Left forelimb (tissue), 1 donor: ENCODE measurements at regions not wholly inside any gene's neighbourhood (a gene's known extent, or its start where the extent isn't known, plus 50 kb on each side); places are given as distances from the start of the nearest gene placed in this dataset.
"Not testable (repeated sequence)": the region's sequence is repeated elsewhere in the genome, so short reads cannot be mapped to it uniquely, and the experiment has no call there.

ENCODE experiments used
- DNase-seq: peaks from one replicate; pipeline ENCODE4 v3.0.0-alpha.2; 2018; ENCODE audit warnings: low spot score

DNA sequence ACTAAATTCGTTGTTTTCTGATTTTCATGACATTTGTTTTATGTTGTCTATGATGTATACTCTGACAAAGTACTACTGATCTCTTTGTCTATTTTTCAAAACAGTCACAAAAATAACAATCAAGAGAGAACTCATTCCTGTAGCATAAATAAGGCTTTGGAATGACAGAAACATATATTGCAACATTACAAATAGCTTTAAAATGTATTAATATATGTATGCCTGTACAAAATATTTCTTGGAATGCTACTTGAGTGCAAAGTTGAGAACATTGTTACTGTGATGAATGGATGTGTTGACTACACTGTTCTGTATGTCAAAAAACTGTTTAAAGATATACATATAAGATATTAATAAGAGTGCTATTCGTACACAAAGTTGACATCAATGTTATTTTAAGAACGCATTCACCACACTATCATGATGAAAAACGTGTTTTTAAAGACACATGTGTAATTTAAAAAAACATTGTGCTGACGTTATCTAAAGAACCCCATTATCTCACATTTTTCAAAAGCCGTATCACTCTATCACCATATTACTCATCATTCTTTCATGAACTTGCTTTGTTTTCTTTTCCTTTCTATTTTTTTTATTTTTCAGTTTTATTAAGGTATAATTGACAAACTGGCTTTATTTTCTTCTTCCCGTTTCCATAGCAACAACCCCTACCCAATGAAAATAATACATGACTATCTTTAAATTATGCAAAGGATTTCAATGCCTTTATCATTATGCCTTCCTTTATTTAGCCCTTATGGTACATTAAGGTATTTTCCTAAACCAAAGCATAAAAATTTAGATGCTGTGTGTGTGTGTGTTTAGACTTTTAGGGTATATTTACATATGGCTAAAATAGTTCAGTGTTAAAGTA lies 918.8 kb downstream of the SLITRK1 start:
- no peak for DNase-seq

DNA sequence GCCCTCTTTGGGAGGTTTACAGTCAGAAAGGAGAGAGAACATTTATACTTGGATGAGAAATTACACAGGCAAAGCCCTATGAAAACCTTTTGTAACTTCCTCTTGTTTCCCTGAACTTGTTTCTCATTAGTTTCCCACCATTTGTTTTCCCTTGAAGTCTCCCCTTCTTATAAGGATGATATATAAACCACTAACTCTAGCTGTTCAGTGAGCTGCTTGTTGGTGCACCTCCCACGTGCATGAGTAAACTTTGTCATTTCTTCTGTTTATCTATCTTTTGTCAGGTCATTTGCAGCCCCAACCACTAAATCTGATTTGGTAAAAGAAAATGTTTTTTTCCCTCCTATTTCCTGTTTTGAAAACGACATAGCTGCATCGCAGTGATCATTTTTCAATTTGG lies 919.9 kb downstream of the SLITRK1 start:
- DNase-seq = no peak

- DNase-seq = no peak
Measured at GRCh38 chr13:82961757-82962156, 920.5 kb downstream of the SLITRK1 start.

DNA sequence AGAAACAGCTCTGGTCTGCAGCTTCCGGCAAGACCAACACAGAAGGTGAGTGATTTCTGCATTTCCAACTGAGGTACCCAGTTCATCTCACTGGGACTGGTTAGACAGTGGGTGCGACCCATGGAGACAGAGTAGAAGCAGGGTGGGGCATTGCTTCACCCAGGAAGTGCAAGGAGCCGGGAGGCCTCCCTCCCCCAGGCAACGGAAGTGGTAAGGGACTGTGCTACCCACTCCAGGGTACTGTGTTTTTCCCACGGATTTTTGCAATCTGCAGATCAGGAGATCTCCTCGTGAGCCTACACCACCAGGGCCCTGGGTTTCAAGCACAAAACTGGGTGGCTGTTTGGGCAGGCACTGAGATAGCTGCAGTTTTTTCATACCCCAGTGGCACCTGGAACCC lies 929.9 kb downstream of the SLITRK1 start:
- DNase-seq = not testable (repeated sequence)

- no peak for DNase-seq
Measured at GRCh38 chr13:82947683-82948082, 934.6 kb downstream of the SLITRK1 start.

GRCh38 chr13:82947191-82947621 lies 935.1 kb downstream of the SLITRK1 start:
- no peak for DNase-seq

- no peak for DNase-seq
Measured at GRCh38 chr13:82938644-82939043, 943.6 kb downstream of the SLITRK1 start.

GRCh38 chr13:82934000-82934399 lies 948.3 kb downstream of the SLITRK1 start:
- DNase-seq = no peak

DNA sequence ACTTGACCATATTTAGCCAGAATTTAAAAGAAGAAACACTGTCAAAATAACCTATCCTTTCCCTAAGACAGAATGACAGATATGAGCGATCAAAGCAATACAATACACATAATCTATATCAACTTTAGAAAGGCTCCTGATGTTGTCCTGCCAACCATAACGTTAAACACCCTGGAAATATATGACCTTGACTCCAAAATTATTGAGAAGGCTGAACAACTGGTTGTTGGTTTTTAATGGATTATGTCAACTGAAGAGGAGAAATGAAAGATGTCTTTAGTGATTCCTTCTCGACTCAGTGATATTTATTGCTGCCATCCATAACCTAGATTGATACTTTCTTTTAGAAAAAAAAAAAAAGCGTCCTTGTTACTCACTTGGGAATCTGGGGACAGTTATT lies 957.2 kb downstream of the SLITRK1 start:
- no peak for DNase-seq

DNA sequence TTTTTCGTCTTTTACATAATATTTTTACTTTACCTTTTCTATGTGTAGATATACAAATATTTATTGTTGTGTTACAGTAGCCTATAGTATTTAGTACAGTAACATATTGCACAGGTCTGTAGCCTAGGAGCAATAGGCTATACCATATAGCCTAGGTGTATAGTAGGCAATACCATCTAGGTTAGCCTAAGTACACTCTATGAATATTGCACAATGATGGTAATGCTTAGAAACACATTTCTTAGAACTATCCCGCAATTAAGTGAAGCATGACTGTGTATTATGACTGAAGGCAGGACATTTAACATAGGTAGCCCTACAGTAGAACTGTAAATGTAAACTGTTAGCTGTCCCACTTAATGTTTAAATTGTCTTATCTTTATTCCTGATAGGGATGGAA lies 964.3 kb downstream of the SLITRK1 start:
- DNase-seq = no peak

DNA sequence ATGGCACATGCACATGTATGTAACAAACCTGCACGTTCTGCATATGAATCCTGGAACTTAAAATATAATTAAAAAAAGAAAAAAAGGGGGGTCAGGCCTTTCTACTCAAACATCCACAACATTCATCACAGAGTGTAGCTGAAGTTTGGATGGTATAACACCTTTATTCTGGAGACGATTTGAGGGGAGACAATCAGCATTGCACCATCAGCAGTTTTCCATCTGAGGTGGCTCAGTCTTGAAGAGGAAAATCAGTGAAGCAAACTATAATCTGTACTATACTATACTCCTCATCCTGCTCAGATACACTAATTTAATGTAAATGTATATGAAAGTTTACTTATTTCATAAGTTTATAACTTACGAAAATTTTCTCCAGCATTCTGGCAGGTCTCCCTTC lies 969.7 kb downstream of the SLITRK1 start:
- DNase-seq = no peak

DNA sequence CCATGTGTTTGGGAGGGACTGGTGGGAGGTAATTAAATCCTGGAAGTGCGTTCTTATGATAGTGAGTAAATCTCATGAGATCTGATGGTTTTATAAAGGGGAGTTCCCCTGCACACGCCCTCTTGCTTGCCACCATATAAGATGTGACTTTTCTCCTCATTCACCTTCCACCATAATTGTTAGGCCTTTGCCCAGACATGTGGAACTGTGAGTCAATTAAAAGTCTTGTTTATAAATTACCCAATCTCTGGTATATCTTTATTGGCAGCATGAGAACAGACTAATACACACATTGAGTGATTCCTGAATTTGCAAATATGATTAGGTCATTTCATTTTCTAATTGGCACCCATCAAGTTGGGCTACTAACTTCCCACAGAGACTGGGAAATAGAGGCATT lies 977.2 kb downstream of the SLITRK1 start:
- DNase-seq = no peak

DNA sequence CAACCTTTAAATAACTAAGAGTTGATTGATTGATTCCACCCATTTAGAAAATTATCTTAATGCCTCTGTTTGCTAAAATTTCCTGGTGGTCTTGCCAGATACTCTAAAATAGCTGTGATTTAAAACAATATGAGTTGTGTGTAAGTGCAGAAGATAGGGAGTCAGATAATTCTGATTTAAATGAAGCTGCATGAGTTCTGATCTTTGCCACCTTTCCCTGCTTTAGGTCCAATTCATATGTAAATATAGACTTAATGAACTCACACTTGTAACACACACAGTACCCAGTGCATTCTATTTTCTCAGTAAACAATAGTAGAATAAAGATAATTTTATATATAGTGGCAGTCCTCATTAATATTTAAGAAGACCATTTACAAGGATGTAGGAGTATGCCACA lies 981.8 kb downstream of the SLITRK1 start:
- DNase-seq = no peak

DNA sequence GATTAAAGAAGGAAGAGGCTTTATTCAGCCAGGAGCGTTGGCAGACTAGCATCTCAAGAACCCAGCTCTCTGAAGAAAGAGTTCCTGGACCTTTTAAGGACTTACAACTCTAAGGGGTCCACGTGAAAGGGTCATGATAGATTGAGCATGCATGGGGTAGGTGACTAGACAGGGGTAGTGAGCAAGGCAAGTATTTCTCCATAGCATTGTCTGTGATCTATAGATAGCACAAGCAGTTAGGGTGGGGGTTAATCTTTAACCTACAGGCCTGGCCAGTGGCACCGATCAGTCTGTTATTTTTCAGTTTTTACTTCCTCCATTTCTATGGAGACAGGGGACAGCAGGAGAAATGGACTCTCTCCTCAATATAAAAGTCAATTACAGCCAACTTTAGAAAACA lies 983.7 kb downstream of the SLITRK1 start:
- DNase-seq = no peak

DNA sequence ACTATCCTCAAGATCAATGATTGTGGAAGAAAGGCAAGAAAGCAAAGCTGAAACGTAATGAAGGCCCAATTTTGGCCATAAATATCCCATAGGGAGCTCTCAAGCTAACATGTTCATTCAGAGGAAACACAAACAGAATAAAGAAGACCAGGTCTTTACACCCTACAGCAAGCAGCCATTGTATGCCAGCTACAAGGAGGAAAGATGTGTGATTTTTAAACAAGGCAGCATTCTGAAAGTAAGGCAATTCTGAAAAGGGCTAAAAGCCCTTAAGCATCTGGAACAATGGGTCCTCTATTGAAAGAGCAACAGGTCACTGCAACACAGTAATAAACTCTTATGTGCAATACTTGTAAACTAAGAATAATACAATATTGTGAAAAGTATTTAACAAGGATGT lies 1002.4 kb downstream of the SLITRK1 start:
- DNase-seq = no peak

GRCh38 chr13:82878536-82878935 lies 1003.7 kb downstream of the SLITRK1 start:
- DNase-seq = no peak

DNA sequence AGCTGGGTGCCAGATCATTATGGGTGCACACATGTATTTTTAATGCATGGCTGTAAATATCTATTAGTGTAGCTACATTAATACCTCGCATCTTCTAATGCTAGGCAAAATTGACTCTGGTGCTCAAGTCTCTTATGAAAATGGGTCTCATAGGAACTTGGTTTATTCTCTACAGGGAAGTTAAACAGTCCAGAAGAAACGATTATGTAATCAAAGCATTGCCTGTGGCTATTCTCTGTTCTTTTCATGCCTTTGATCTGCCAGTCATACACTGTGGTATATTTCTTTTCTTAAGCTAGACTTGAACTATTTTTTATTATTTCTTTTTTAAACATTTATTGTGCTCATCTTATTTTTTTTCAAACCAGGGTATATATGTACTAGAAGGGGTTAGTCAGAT lies 1015.0 kb downstream of the SLITRK1 start:
- no peak for DNase-seq

- no peak for DNase-seq
Measured at GRCh38 chr13:82850644-82851043, 1031.6 kb downstream of the SLITRK1 start.

- no peak for DNase-seq
Measured at GRCh38 chr13:82848766-82849165, 1033.5 kb downstream of the SLITRK1 start.

GRCh38 chr13:82847595-82847994 lies 1034.7 kb downstream of the SLITRK1 start:
- DNase-seq = no peak

DNA sequence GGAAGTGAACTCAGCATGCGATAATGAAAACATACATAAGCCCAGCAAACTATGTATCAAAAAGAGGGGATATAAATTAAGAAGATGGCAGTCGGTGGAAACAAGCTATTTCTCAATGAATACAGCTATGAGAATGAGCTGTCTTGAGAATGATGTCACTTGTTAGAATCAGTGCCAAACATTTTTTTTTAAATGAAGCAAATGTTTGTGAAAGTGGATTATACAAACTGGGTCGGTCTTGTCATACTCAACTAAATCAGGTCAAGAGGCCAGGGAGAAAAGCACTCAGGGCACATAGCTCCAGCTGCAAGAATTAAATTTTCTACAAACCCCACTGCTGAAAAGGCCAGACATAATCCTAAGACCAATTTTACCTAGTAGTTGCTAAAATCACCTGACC lies 1048.4 kb downstream of the SLITRK1 start:
- no peak for DNase-seq

- no peak for DNase-seq
Measured at GRCh38 chr13:82829040-82829439, 1053.2 kb downstream of the SLITRK1 start.

DNA sequence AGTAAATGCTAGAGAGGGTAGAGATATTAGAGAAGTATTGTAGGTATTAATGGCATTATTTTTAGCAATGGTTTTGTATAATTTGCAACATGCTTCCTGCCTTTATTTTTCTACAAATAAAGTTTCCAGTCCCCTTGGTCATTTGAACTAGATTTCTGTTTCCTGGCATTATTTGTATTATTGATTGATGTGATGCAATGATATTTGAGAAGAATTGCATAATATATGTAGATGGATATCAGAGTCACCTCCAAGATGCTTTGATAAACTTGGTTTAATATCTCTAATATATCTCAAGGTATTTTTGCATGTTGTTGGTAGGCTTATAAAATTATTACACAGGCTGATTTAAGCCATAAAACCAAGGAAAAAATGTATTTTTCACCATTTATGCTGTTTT lies 1054.5 kb downstream of the SLITRK1 start:
- DNase-seq = no peak

DNA sequence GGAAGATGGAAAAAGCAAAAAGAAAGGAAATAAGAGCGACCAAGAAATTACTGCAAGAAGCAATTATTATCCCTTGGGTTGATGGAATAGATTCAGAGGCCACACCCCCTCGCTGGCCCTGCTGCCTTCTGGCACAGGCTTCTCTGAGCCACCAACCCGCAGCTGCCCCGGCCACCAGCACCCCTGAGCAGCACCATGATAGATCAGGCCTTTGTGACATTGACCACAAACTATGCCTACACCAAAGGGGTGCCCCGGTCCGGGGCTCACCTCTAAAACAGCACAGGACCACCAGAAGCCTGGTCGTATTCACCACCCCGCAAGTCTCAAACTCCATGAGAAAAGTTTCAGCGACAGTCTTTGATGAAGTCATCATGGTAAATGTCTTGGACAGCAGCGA lies 1059.3 kb downstream of the SLITRK1 start:
- no peak for DNase-seq
